HG03439 (cell line): ENCODE measurements at regions not wholly inside any gene's neighbourhood (a gene's known extent, or its start where the extent isn't known, plus 50 kb on each side); places are given as distances from the start of the nearest gene placed in this dataset.
"Not testable (repeated sequence)": the region's sequence is repeated elsewhere in the genome, so short reads cannot be mapped to it uniquely, and the experiment has no call there.

Experiments used
- ATAC-seq: cut with Tn5 transposase; IDR thresholded peaks from one replicate; pipeline ENCODE4 v1.9.1; 2021; ENCODE audit warnings: mild to moderate bottlenecking, moderate library complexity; ENCODE audit not compliant: unreplicated experiment

DNA sequence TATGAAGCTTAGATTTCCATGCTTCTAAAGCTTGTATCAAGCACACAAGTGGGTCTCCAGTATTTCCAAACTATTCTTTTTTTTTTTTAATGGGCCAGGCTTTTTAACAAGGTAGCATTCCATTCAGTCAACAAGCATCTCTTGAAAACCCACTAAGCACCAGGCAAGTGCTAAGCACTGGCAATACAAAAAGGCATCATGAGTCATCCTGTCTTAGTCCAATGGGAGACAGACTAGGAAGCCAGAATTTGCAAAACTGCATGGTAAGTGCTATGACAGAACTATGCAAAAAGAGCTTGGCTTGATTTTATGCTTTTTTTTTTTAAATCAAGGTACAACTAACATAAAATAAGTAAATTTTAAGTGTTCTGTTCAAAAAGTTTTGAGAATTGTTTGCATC lies 109.3 kb upstream of the DST start:
- ATAC-seq: no peak

DNA sequence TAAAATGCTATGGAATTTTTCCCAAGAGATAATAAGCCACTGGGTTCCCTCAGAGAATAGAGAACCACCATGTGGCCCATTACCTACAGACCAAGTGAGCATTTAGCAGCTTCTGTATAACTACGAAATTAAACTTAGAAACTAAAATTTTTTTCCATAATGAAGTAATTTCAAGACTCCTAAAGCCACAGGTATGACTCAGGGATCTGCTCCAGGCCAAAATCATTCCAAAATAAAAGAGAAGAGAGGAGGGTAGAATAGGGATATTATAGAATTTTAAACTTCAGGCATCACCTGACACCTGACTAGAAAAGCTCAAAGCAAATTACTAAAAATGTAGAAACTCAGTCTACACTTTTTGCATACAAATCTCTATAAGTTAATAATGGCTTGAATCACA lies 108.9 kb upstream of the DST start:
- ATAC-seq: no peak

DNA sequence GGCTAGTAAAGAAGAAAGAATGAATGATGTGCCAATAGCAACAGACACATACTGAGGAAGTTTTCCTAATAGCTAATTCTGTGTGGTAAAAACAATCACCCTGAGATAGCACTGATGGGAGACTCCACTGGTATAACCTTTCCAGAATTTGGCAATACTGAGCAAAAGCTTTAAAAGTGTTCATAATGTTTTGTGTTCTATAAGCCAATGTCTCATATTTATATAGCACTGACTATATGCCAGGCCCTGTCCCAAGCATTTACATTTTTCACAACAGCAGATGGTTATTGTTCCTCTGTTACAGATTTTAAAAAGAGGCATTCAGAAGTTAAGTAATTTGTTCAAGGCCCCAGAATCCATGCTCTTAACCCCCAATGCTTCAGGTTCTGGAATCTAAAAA lies 108.0 kb upstream of the DST start:
- no peak for ATAC-seq

DNA sequence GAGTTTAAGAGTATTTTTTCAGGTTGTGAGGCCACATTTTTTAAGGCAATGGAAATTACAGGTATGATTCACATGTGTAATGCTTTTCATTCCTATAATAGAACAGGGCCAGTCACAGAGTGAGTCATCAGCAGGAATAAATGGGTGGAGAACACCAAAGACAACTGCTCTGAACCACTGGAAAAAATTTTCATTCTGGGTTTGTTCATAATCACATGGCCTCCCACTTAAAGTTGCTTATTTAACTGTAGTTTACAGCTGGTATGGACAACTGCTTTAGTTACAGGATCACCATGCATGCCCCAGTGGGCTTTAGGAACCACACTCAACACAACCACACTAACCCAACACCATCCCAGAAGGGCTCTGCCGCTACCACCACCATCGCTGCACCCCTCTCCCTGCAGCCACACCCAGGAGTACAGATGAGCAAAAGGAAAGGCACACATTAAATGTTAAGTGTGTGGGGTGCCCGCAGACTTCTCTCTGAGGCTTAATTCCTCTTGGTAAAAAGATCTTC lies 107.0 kb upstream of the DST start:
- no peak for ATAC-seq

DNA sequence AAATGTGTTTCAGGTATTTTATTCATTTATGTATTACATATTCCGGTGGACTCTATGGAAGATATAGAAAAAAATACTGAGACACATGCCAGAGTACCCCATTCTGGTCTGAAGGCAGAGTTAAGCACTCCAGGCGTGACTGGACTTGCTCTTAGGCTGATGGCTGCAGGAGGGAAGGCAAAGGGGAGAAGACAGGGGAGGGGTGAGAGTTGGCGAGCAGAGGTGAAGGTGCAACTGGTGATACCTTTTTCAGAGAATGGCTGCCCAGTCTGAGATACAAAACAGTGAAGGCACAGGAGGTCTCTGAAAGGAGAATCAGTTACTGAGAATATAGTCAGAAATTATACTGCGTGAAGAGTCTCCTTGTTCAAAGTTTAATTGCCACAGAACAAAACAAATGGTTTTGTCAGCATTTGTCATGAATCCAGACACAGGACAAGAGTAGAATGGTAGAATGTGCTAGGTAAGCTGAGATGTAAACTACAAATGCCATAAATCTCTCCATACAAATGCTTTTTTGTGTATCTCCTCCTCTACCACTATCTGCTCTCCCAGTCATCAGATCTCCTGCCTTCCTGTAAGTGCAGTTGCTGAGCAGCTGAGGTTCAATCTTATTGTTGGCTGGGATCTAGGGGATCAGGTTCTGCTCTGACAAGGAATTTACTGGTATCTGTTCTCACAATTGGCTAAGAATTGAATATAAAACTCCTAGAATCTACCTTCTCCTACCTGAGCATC lies 104.2 kb upstream of the DST start:
- ATAC-seq: no peak

DNA sequence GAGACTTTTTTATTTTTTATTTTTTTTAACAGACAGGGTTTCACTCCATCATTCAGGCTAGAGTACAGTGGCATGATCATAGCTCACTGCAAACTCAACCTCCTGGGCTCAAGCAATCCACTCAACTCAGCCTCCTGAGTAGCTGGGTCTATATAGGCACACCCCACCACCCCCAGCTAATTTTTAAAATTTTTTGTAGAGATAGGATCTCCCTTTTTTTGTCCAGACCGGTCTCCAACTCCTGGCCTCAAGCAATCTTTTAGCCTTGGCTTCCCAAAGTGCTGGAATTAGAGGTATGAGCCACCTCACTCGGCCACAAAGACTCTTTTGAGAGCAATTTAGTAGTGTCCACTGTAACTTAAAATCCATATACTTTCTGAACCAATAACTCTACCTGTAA lies 103.3 kb upstream of the DST start:
- ATAC-seq: no peak

DNA sequence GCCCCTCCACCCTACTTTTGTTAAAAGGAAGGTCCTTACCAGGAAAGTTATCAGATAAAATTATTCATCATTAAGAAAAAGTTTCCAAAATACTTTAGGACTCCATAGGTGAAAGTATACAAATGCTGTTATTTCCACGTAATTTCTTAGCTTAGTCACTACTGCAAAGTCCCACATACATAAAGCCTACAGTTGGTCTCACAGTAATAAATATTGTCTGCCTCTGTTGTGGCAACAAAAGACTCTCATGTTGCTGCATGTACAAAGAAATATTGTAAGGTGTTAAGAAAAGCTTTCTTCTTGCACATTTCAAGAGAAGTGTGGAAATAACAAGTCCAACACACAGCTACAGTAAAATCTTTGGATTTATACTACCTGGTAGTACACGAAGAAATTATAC lies 102.4 kb upstream of the DST start:
- no peak for ATAC-seq

DNA sequence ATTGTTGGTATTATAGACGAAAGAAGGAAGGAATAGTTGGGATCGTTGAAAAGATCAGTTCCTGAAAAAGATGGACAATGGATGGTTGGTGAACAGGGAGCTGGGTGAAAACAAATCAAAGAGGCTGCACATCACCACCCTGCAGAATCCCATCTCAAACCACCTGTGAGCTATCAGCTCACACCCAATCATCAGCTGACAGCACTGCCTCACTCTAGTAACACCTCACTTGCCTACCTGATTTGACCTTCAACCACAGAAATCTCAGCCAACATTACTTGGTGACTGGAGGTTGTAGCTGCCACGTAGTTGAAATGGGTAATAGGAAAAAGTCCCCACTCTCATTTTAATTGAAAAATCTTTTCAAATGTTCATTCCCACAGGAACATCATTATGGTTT lies 101.8 kb upstream of the DST start:
- peak; percentile 40 for ATAC-seq

DNA sequence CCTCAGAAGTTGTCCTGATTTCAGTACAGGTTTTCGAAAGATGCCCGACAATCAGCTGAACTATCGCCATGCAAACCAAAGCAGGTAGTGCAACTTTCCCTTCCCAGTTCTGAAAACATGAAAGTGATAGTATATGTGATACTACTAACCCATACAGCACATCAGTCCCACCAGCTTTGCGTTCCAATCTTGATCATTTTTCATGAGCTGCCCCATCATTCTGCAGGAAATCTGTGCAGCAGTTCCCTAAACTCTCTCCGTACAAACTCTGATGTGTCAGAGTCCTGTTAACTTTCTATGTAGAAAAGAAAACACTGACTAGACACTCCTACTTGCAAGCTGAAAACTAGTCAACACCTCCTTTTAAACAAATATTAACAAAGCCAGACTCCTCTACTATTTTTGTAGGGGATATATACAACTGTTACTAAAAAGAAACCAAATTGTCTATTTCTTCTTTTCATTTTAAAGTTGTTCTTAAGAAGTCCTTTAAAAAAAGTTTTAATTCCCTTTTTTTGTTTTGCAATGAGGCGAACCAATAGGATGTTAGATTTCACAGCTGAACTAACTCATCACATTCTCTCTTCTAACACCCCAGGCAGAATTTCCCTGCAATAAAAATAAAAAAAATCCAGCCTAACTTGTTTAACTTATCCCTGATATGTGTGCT lies 99.6 kb upstream of the DST start:
- peak; percentile 66 for ATAC-seq

DNA sequence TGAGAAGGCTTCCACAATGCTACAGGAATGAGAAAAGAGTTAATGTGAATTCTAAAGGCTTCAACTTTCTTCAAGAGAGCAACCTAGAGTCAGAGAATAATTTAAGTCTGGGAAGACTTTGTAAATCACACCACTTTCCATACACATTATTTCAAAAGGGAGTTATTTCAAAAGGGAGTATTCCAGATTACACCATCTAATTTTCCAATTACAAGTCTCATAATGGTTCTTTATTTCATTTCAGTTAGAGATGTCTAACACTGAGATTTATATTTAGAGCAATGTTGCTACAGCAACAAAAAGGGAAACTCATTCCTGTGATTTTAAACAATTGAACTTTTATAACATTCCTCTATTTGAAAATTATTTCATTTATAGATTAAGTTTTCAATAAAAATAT lies 98.8 kb upstream of the DST start:
- no peak for ATAC-seq

DNA sequence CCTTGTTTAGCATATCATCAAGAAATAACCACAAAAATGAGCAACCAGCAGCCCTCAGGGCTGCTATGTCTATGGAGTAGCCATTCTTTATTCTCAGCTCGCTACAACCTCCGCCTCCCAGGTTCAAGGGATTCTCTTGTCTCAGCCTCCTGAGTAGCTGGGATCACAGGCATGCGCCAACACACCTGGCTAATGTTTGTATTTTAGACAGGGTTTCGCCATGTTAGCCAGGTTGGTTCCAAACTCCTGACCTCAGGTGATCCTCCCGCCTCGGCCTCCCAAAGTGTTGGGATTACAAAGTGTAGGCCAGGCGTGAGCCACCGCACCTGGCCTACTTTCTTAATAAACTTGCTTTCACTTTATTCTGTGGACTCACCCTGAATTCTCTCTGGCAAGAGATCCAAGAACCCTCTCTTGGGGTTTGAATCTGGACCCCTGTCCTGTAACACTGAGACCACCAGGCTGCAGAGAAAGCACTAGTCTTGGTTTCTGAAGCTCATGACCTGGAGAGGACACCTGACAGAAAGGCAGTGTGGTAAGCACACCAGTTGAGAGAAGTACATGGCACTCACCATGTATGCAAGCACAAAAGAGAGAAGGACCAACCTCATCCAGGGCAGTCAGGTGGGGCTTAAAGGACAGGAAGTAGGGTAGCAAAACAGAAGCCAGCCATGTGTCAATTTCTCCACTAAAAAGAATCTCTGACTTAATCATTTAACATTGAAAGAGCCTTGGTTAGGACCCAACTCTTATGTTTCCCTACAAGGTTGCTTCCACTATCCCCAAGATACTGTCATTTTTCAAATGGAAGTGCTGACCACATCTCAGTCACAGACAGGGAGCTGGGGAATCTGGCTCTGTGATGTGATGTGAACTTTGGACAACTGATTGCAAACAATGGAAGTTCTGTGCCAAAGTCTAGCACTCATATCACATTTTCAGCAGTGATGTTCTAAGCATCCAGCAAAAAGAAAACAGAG lies 97.4 kb upstream of the DST start:
- no peak for ATAC-seq

DNA sequence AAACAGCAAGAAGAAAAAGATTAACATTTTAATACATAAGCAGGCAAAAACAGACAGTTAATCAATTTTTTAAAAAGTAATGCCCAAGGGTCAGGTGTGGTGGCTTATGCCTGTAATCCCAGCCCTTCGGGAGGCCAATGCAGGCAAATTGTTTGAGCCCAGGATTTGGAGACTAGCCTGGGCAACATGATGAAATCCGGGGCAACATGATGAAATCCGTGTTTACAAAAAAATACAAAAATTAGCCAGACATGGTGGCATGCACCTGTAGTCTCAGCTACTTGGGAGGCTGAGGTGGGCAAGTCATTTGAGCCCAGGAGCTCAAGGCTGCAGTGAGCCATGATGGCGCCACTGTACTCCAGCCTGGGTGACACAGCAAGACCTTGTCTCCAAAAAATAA lies 94.1 kb upstream of the DST start:
- ATAC-seq: no peak

DNA sequence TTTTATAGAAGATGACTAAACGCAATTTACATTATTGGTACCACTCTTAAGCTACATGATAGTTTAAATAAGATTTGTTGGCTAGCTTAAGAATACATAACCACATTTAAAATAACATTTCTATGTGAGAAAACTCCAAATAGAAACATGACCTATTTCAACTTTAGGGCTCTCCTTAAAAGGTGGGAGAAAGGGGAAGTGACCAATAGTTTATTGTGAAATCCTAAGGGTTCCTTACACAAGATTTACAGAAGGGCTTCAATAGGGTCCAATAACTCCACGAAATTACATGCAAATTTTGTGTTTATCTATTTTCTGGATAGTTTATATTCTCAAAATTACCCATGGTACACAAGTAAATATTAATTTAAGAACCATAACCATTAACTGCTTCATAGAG lies 91.6 kb upstream of the DST start:
- no peak for ATAC-seq

DNA sequence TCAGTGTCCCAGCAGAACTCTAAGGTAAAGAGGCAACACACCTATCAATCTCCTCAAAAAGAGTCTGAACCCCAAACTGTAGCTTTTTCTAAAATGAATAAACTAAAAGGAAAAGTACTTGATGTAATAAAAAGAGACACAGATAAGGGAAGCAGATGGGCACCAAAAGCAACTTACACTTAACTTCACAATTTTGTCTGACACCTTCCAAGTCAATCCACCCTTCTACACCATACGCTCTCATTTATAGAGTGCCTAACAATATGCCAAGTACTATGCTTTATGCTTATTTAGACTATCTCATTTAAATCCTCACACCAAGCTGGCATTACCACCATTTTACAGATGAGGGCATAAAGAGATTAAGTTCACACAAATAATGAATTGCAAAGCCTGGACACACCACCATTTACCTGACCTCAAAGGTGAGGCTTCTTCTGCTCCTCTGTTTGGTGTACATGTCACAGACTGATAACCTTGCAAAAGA lies 90.6 kb upstream of the DST start:
- ATAC-seq: no peak

DNA sequence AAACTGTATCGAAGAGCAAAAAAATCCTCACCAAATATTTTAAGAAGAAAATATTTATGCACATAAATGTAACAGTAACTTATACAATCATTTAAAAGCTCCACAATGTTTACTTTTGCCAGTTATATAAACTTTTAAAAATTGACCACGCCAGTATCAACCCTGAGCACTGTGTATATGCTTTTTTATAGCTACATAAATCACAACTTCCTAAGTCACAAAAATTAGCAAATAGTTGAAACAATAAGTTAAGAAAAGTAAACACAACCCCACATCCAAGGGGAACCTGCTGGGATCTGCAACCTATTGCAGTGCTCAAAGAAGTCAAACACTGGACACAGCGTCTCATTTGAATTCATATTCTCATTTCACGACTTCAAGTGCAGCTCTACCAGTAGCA lies 89.8 kb upstream of the DST start:
- no peak for ATAC-seq

DNA sequence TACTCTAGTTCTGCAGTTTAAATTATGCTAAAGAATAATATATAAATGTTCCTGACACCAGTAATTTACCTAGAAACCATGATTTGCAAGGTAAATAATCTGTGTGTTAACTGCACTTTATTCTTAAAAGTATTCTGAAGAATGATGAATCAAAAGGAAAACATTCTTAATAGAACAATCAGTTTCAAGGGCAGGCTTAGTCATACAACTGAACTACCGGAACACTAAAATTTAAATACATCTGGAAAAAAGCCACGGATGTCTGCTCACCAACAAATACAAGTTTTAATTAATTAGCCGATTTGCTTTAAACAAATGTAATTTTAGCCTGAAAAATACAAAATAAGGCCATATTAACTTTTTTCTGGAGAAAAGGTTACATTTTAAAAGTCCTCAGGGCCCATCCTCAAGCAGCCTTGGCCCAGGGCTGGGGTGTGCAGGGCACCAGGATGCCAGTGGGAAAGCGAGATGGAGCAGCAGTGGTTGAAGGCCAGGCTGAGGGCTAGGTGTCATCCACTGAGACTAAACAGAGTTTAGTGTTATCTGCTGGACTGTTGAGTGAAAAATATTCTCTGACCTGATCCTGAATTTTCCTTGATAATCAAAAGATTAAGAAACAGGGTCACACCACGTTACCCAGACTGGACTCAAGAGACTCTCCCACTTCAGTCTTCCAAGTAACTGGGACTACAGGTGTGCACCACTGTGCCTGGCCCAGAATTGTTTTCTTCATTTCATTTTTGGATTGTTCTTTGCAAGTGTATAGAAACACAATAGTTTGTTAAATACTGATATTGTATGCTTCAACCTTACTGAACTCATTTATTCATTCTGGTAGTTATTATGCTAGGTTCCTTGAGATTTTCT lies 88.2 kb upstream of the DST start:
- ATAC-seq: no peak

DNA sequence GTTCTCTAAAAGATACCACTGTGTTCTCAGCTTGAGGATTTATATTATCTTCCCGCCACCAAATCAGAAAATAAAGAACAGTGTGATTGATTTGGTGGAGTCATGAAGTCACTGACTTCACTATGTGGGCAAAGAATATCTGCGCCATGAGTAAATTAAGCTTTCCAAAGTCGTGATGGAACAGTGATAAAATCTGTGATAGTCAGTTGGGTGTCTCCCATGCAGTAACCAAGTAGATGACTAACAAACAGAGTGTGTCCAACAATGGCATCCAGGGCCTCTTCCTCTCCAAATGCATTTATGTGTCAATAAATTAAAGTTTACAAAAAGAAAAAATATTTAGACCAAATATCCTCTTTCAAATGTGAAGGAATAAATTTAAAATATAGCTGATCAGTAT lies 87.0 kb upstream of the DST start:
- ATAC-seq: no peak

DNA sequence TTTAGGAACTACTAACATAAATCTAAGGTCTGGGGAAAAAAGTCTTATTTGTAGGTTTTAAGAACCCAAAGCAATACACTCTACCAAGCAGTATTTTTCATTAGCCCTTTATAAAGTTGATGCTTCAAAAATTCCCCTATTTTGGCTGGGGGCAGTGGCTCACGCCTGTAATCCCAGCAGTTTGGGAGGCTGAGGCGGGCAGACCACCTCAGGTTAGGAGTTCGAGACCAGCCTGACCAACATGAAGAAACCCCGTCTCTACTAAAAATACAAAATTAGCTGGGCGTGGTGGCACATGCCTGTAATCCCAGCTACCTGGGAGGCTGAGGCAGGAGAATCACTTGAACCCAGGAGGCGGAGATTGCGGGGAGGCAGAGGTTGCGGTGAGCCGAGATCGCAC lies 86.5 kb upstream of the DST start:
- ATAC-seq: not testable (repeated sequence)

DNA sequence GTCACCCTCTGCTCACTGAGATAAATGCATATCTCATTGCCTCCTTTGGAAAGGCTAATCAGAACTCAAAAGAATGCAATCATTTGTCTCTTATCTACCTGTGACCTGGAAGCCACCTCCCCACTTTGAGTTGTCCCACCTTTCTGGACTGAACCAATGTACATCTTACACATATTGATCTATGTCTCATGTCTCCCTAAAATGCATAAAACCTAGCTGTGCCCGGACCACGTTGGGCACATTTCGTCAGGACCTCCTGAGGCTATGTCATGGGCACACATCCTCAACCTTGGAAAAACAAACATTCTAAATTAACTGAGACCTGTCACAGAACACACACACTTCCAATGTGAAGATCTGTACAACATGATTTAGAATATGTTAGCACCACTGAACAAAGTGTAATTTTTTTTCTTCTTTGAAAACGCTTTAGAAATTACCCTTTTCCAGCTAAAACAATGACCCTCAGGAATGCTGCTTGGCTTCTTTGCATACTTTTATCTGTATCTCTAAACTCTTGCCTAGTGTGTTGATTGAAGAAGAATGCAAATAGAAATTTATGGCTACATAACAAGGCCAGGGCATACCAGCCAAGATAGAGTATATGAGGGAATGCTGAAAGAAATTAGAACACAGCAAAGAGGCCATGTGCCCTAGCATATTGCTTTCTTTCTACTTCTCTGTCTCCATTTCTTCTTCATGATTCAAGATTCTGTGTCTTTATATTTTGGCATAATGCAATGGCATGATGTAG lies 84.6 kb upstream of the DST start:
- no peak for ATAC-seq

DNA sequence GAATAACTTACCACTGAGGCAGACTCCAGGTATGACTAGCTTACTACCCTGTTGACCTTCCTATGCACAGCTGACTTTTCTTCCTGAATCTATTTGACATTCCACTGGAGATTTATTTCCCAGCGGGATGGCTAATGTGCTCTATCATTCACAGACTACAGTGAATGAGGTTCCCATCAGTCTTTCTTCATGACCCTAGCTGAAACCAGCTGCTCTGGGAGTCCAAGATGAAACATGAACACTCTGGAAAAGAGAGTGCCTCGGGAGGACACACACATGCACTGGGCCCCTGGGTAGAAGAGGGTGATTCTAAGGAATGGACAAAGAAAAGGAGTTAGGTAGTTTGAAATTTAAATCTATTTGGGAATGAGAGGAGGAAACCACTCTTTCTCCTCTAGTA lies 82.6 kb upstream of the DST start:
- ATAC-seq: no peak
